Mesenchymal stem cell (in vitro differentiated cells and primary cell): ENCODE measurements at regions not wholly inside any gene's neighbourhood (a gene's known extent, or its start where the extent isn't known, plus 50 kb on each side); places are given as distances from the start of the nearest gene placed in this dataset.

ENCODE experiments used
- DNase-seq: peaks from one replicate; pipeline ENCODE4 v3.0.0-alpha.2; 2013
- H2AFZ ChIP-seq: one replicate; pipeline ENCODE4 v1.6.1; 2013; ENCODE audit warnings: low read depth, mild to moderate bottlenecking, control low read depth, inconsistent platforms, low read length, moderate library complexity
- H2AK5ac ChIP-seq: 2 replicates; pipeline ENCODE4 v1.6.1; 2013; ENCODE audit warnings: low read length, moderate library complexity, mild to moderate bottlenecking, inconsistent platforms; ENCODE audit not compliant: severe bottlenecking
- H2BK120ac ChIP-seq: one replicate; pipeline ENCODE4 v1.6.1; 2013; ENCODE audit warnings: low read depth, mild to moderate bottlenecking, inconsistent platforms, low read length, moderate library complexity
- H2BK12ac ChIP-seq, 2 experiments: one replicate each; pipeline ENCODE4 v1.6.1; 2013; ENCODE audit warnings: inconsistent platforms in 2 of 2, low read length in 2 of 2, mild to moderate bottlenecking in 2 of 2, moderate library complexity in 2 of 2, control low read depth in 1 of 2
- H2BK15ac ChIP-seq: one replicate; pipeline ENCODE4 v1.6.1; 2013; ENCODE audit warnings: mild to moderate bottlenecking, low read depth, inconsistent platforms; ENCODE audit not compliant: poor library complexity, severe bottlenecking
- H2BK5ac ChIP-seq: 2 replicates; pipeline ENCODE4 v1.6.1; 2013; ENCODE audit warnings: low read depth, mild to moderate bottlenecking, low read length, control low read depth, inconsistent platforms; ENCODE audit not compliant: poor library complexity, severe bottlenecking
- H3K14ac ChIP-seq, 2 experiments: one replicate each; pipeline ENCODE4 v1.6.1; 2013; ENCODE audit warnings: inconsistent platforms in 2 of 2, low read length in 2 of 2, control low read depth in 1 of 2, mild to moderate bottlenecking in 1 of 2, moderate library complexity in 1 of 2
- H3K18ac ChIP-seq, 2 experiments: one replicate each; pipeline ENCODE4 v1.6.1; 2013; ENCODE audit warnings: inconsistent platforms in 2 of 2, low read length in 2 of 2, control low read depth in 1 of 2, low read depth in 1 of 2, mild to moderate bottlenecking in 1 of 2
- H3K23ac ChIP-seq, 2 experiments: one replicate each; pipeline ENCODE4 v1.6.1; 2013; ENCODE audit warnings: inconsistent platforms in 2 of 2, low read length in 2 of 2, mild to moderate bottlenecking in 2 of 2, moderate library complexity in 2 of 2, control low read depth in 1 of 2
- H3K27ac ChIP-seq: 2 replicates; pipeline ENCODE4 v1.5.1; 2013; ENCODE audit warnings: mild to moderate bottlenecking, moderate library complexity, low read length, control low read depth, inconsistent platforms; ENCODE audit not compliant: poor library complexity, severe bottlenecking
- H3K27me3 ChIP-seq, 2 experiments: 2 replicates each; pipeline versions ENCODE4 v1.6.1 to v1.7.0; 2013; ENCODE audit warnings: low read length in 2 of 2, mild to moderate bottlenecking in 2 of 2, moderate library complexity in 2 of 2, control low read depth in 1 of 2, inconsistent platforms in 1 of 2; ENCODE audit not compliant: control insufficient read depth in 1 of 2, insufficient read depth in 1 of 2
- H3K36me3 ChIP-seq, 2 experiments: 2 replicates each; pipeline versions ENCODE4 v1.6.1 to v1.7.0; 2013; ENCODE audit warnings: low read length in 2 of 2, control low read depth in 1 of 2, inconsistent platforms in 1 of 2, low read depth in 1 of 2, mild to moderate bottlenecking in 1 of 2; ENCODE audit not compliant: insufficient read depth in 2 of 2, control insufficient read depth in 1 of 2
- H3K4ac ChIP-seq, 2 experiments: one replicate each; pipeline ENCODE4 v1.6.1; 2013; ENCODE audit warnings: inconsistent platforms in 2 of 2, low read length in 2 of 2, mild to moderate bottlenecking in 2 of 2, moderate library complexity in 2 of 2, control low read depth in 1 of 2, low read depth in 1 of 2
- H3K4me1 ChIP-seq: 2 replicates; pipeline ENCODE4 v1.6.1; 2013; ENCODE audit warnings: low read depth, low read length, control low read depth; ENCODE audit not compliant: control insufficient read depth, insufficient read depth
- H3K4me2 ChIP-seq: 2 replicates; pipeline ENCODE4 v1.6.1; 2013; ENCODE audit warnings: low read length, mild to moderate bottlenecking, inconsistent platforms; ENCODE audit not compliant: poor library complexity, severe bottlenecking
- H3K4me3 ChIP-seq, 2 experiments: 2 replicates each; pipeline versions ENCODE4 v1.5.1 to v1.7.0; 2013; ENCODE audit warnings: low read length in 2 of 2, mild to moderate bottlenecking in 2 of 2, control low read depth in 1 of 2, low read depth in 1 of 2; ENCODE audit not compliant: insufficient read depth in 1 of 2
- H3K79me1 ChIP-seq: replicated peaks from 2 replicates; pipeline ENCODE4 v1.6.1; 2013; ENCODE audit warnings: mild to moderate bottlenecking, control low read depth, low read length, inconsistent platforms; ENCODE audit not compliant: poor library complexity, severe bottlenecking
- H3K9ac ChIP-seq: 2 replicates; pipeline ENCODE4 v1.7.0; 2013; ENCODE audit warnings: mild to moderate bottlenecking, low read length, moderate library complexity
- H3K9me3 ChIP-seq: 2 replicates; pipeline ENCODE4 v1.7.0; 2013; ENCODE audit warnings: mild to moderate bottlenecking, low read length; ENCODE audit not compliant: control insufficient read depth
- H4K8ac ChIP-seq: one replicate; pipeline ENCODE4 v1.6.1; 2013; ENCODE audit warnings: inconsistent platforms, mild to moderate bottlenecking, low read length, moderate library complexity
- H4K91ac ChIP-seq: one replicate; pipeline ENCODE4 v1.6.1; 2013; ENCODE audit warnings: mild to moderate bottlenecking, low read length, inconsistent platforms
- WGBS: methylation state at CpG from one replicate; pipeline ENCODE4 v1.1.7; 2013; ENCODE audit warnings: mixed read lengths; 5-methylcytosine and 5-hydroxymethylcytosine counted together

GRCh38 chr13:23021906-23022305 lies 158.9 kb upstream of the SGCG start:
- Histone ChIP-seq H3K4me3 (no peak overlapping the region), H2BK12ac (no peak overlapping the region), H4K91ac (no peak overlapping the region), H3K9ac (no peak overlapping the region), H3K4ac (no peak overlapping the region), H3K14ac (no peak overlapping the region), H3K4me2 (no peak overlapping the region), H2BK5ac (no peak overlapping the region), H3K27me3 (peaks cover 0 to 3% of the 10 kb centered on the region in 2 experiments), H3K9me3 (no peaks in the 10 kb centered on the region), H3K23ac (no peak overlapping the region), H2BK15ac (no peak overlapping the region), H4K8ac (no peak overlapping the region), H3K4me1 (peaks cover 2% of the 10 kb centered on the region), H3K36me3 (no peaks in the 10 kb centered on the region), H2AFZ (no peak overlapping the region), H3K27ac (no peak overlapping the region), H2AK5ac (no peak overlapping the region), H2BK120ac (no peak overlapping the region), H3K79me1 (no peaks in the 10 kb centered on the region), H3K18ac (no peak overlapping the region)
- WGBS, result 87% methylated on average over 4 of the region's 5 CpGs
- DNase-seq, result no peak

GRCh38 chr13:23022704-23023103 lies 158.1 kb upstream of the SGCG start:
- peaks cover 0 to 3% of the 10 kb centered on the region in 2 experiments for H3K27me3 ChIP-seq
- no peaks in the 10 kb centered on the region for H3K79me1 ChIP-seq
- no peak overlapping the region for H3K4me2 ChIP-seq
- H3K9ac ChIP-seq, result no peak overlapping the region
- whole genome bisulfite sequencing, result 85% methylated on average over 7 of the region's 7 CpGs
- no peak overlapping the region for H3K27ac ChIP-seq
- H3K36me3 ChIP-seq, result no peaks in the 10 kb centered on the region
- DNase-seq, result no peak
- H3K4me1 ChIP-seq, result peaks cover 2% of the 10 kb centered on the region
- H3K23ac ChIP-seq, result peak overlapping the region in 1 of 2 experiments; percentile 92
- no peak overlapping the region for H2BK15ac ChIP-seq
- no peak overlapping the region for H2BK5ac ChIP-seq
- no peak overlapping the region for H2AK5ac ChIP-seq
- peak overlapping the region; percentile 61 for H2AFZ ChIP-seq
- H2BK120ac ChIP-seq, result no peak overlapping the region
- peak overlapping the region in 1 of 2 experiments; percentile 30 for H3K4me3 ChIP-seq
- H3K18ac ChIP-seq, result no peak overlapping the region
- H2BK12ac ChIP-seq, result no peak overlapping the region
- no peak overlapping the region for H4K91ac ChIP-seq
- H3K14ac ChIP-seq, result peak overlapping the region in 1 of 2 experiments; percentile 95
- H3K4ac ChIP-seq, result no peak overlapping the region
- no peaks in the 10 kb centered on the region for H3K9me3 ChIP-seq
- no peak overlapping the region for H4K8ac ChIP-seq

- WGBS, result 56% methylated on average over 4 of the region's 5 CpGs
- no peak overlapping the region for H2BK120ac ChIP-seq
- H3K4me1 ChIP-seq, result peaks cover 2% of the 10 kb centered on the region
- H3K36me3 ChIP-seq, result no peaks in the 10 kb centered on the region
- no peak overlapping the region for H2BK12ac ChIP-seq
- H3K79me1 ChIP-seq, result no peaks in the 10 kb centered on the region
- H3K4me2 ChIP-seq, result no peak overlapping the region
- H3K14ac ChIP-seq, result no peak overlapping the region
- H4K8ac ChIP-seq, result no peak overlapping the region
- no peak overlapping the region for H2BK15ac ChIP-seq
- H2AFZ ChIP-seq, result no peak overlapping the region
- H3K18ac ChIP-seq, result no peak overlapping the region
- no peak overlapping the region for H2BK5ac ChIP-seq
- no peaks in the 10 kb centered on the region for H3K27me3 ChIP-seq
- no peak overlapping the region for H2AK5ac ChIP-seq
- no peak overlapping the region for H3K23ac ChIP-seq
- no peak overlapping the region for H3K4me3 ChIP-seq
- H3K27ac ChIP-seq, result no peak overlapping the region
- no peaks in the 10 kb centered on the region for H3K9me3 ChIP-seq
- H3K9ac ChIP-seq, result no peak overlapping the region
- H3K4ac ChIP-seq, result no peak overlapping the region
- no peak for DNase-seq
- no peak overlapping the region for H4K91ac ChIP-seq
These were observed 154.7 kb upstream of the SGCG start for GRCh38 chr13:23025864-23026608.

GRCh38 chr13:23039266-23039935 lies 141.4 kb upstream of the SGCG start:
- H2AFZ ChIP-seq, result no peak overlapping the region
- no peak overlapping the region for H3K27ac ChIP-seq
- DNase-seq, result no peak
- WGBS, result 77% methylated on average over 3 of the region's 3 CpGs
- H3K4ac ChIP-seq, result no peak overlapping the region
- H3K36me3 ChIP-seq, result no peaks in the 10 kb centered on the region
- H2BK120ac ChIP-seq, result no peak overlapping the region
- no peak overlapping the region for H3K23ac ChIP-seq
- H2BK15ac ChIP-seq, result no peak overlapping the region
- H3K4me2 ChIP-seq, result no peak overlapping the region
- H2BK12ac ChIP-seq, result no peak overlapping the region
- H3K4me1 ChIP-seq, result no peaks in the 10 kb centered on the region
- no peaks in the 10 kb centered on the region for H3K27me3 ChIP-seq
- no peak overlapping the region for H2AK5ac ChIP-seq
- H3K79me1 ChIP-seq, result no peaks in the 10 kb centered on the region
- no peak overlapping the region for H4K91ac ChIP-seq
- no peak overlapping the region for H3K9ac ChIP-seq
- no peak overlapping the region for H3K14ac ChIP-seq
- H3K18ac ChIP-seq, result no peak overlapping the region
- no peak overlapping the region for H4K8ac ChIP-seq
- H3K4me3 ChIP-seq, result no peak overlapping the region
- no peak overlapping the region for H2BK5ac ChIP-seq
- H3K9me3 ChIP-seq, result no peaks in the 10 kb centered on the region
